Esophagus squamous epithelium (tissue), 5 donors: ENCODE measurements at regions not wholly inside any gene's neighbourhood (a gene's known extent, or its start where the extent isn't known, plus 50 kb on each side); places are given as distances from the start of the nearest gene placed in this dataset.

Experiments
- DNase-seq: peaks from one replicate; lab custom pipeline; 2025; lab: John Stamatoyannopoulos, UW
- H3K27ac ChIP-seq, 4 donors: fragments of 200-600 bp; sonication (generic); one replicate each; pipeline ENCODE4 v1.5.1; 2016 to 2019; ENCODE audit warnings: mild to moderate bottlenecking in 1 of 4
- H3K27me3 ChIP-seq, 4 donors: fragments of 200-600 bp; sonication (generic); 1 replicate in 3 of 4; 2 replicates in 1 of 4; pipeline versions ENCODE4 v1.5.1 to v1.6.0; 2017 to 2021; ENCODE audit warnings: antibody characterized with exemption in 1 of 4
- H3K36me3 ChIP-seq, 3 donors: fragments of 200-600 bp; sonication (generic); one replicate each; pipeline ENCODE4 v1.5.1; 2016 to 2019
- H3K4me1 ChIP-seq, 3 donors: fragments of 200-600 bp; sonication (generic); one replicate each; pipeline ENCODE4 v1.5.1; 2017 to 2019
- H3K4me3 ChIP-seq, 4 donors: fragments of 200-600 bp; sonication (generic); 1 replicate in 3 of 4; 2 replicates in 1 of 4; pipeline ENCODE4 v1.5.1; 2016 to 2019; ENCODE audit warnings: mild to moderate bottlenecking in 2 of 4, moderate library complexity in 1 of 4
- H3K9me3 ChIP-seq, 3 donors: fragments of 200-600 bp; sonication (generic); one replicate each; pipeline ENCODE4 v1.5.1; 2016 to 2019
- CTCF ChIP-seq, 6 experiments: fragments of 450-650 bp in 4 of 6; fragments of 200-600 bp in 2 of 6; sonication (generic) in 2 of 6; IDR thresholded peaks; one replicate each; pipeline ENCODE4 v1.5.1; 2016 to 2019; ENCODE audit warnings: antibody characterized with exemption in 6 of 6, mild to moderate bottlenecking in 4 of 6, moderate library complexity in 4 of 6
- POLR2A ChIP-seq, 4 donors: fragments of 450-650 bp; IDR thresholded peaks; one replicate each; pipeline ENCODE4 v1.6.1; 2017; ENCODE audit warnings: antibody characterized with exemption in 4 of 4, mild to moderate bottlenecking in 4 of 4, moderate library complexity in 3 of 4
- WGBS, 2 donors: methylation state at CpG; one replicate each; pipeline ENCODE4 v1.1.5; 2018; 5-methylcytosine and 5-hydroxymethylcytosine counted together
- intact Hi-C: fragments of 100-400 bp; cut with DNase I; formaldehyde crosslinking; loops from one replicate; pipeline ENCODE4 v1.15.0; 2022
- donor health status: DM: yes; HTN: yes; CAD: no.

GRCh38 chr2:21416226-21416625 is 292.5 kb downstream of the TDRD15 start:
- Histone ChIP-seq H3K27ac (no peak overlapping the region), H3K27me3 (no peaks in the 10 kb centered on the region), H3K36me3 (no peaks in the 10 kb centered on the region), H3K4me1 (no peaks in the 10 kb centered on the region), H3K4me3 (no peak overlapping the region), H3K9me3 (no peaks in the 10 kb centered on the region)
- DNase-seq, result no peak
- intact Hi-C loops, result no loop called here
- no peak for TF ChIP-seq POLR2A (IDR thresholded peaks at IDR 0.05)
- TF ChIP-seq CTCF (IDR thresholded peaks at IDR 0.05), result no peak

- H3K36me3 ChIP-seq, result no peaks in the 10 kb centered on the region
- 32 to 41% methylated on average over 4 of the region's 4 CpGs for WGBS, 2 donors
- no peak overlapping the region for H3K27ac ChIP-seq
Observed at GRCh38 chr2:21418456-21418855, 294.7 kb downstream of the TDRD15 start.

GRCh38 chr2:21420553-21421335 is 297.0 kb downstream of the TDRD15 start:
- H3K36me3 ChIP-seq, result no peaks in the 10 kb centered on the region
- no peaks in the 10 kb centered on the region for H3K27me3 ChIP-seq
- no peak for TF ChIP-seq POLR2A (IDR thresholded peaks at IDR 0.05)
- no peak for TF ChIP-seq CTCF (IDR thresholded peaks at IDR 0.05)
- no peaks in the 10 kb centered on the region for H3K9me3 ChIP-seq
- no peak for DNase-seq
- WGBS, 2 donors, result 71 to 86% methylated on average over 9 to 10 of the region's 10 CpGs
- no peak overlapping the region for H3K4me3 ChIP-seq
- intact Hi-C loops, result no loop called here
- H3K4me1 ChIP-seq, result no peaks in the 10 kb centered on the region
- H3K27ac ChIP-seq, result no peak overlapping the region

More at GRCh38 chr2:21418456-21418855, 294.7 kb downstream of the TDRD15 start:
- Histone ChIP-seq H3K4me1 (no peaks in the 10 kb centered on the region), H3K27me3 (no peaks in the 10 kb centered on the region), H3K9me3 (no peaks in the 10 kb centered on the region), H3K4me3 (no peak overlapping the region)
- DNase-seq, result no peak
- no peak for TF ChIP-seq POLR2A (IDR thresholded peaks at IDR 0.05)
- no peak for TF ChIP-seq CTCF (IDR thresholded peaks at IDR 0.05)
- intact Hi-C loops, result no loop called here

DNA sequence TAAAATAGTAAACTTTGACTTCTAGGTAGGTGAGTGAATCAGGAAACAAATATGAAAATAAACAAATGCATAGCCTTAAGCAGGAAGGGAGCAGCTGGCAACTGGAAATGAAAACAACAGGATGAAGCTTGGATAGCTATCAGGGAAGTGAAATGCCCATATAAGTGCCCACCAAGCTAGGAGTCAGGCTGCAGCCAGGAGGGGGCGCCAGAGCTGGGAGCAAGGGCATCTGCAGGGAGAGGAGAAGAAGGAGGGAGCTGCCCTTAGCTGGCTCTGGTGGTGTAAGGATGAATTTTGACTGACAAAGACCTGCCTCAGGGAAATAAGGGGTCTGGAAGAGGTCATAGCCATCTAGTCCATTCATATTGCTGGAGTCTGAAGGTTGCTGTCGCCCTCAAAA is 298.3 kb downstream of the TDRD15 start:
- Histone ChIP-seq H3K27ac (no peak overlapping the region), H3K36me3 (no peaks in the 10 kb centered on the region), H3K27me3 (no peaks in the 10 kb centered on the region), H3K9me3 (no peaks in the 10 kb centered on the region), H3K4me3 (no peak overlapping the region), H3K4me1 (no peaks in the 10 kb centered on the region)
- 38 to 59% methylated on average over 2 of the region's 2 CpGs for WGBS, 2 donors
- intact Hi-C loops, result no loop called here
- no peak for TF ChIP-seq CTCF (IDR thresholded peaks at IDR 0.05)
- TF ChIP-seq POLR2A (IDR thresholded peaks at IDR 0.05), result no peak
- no peak for DNase-seq

- no peak overlapping the region for H3K27ac ChIP-seq
- 52 to 53% methylated on average over 7 of the region's 7 CpGs for WGBS, 2 donors
Observed at GRCh38 chr2:21422724-21423522, 299.2 kb downstream of the TDRD15 start.

More at GRCh38 chr2:21422724-21423522, 299.2 kb downstream of the TDRD15 start:
- Histone ChIP-seq H3K9me3 (no peaks in the 10 kb centered on the region), H3K27me3 (no peaks in the 10 kb centered on the region), H3K36me3 (no peaks in the 10 kb centered on the region), H3K4me3 (no peak overlapping the region), H3K4me1 (no peaks in the 10 kb centered on the region)
- TF ChIP-seq POLR2A (IDR thresholded peaks at IDR 0.05) (no peak), CTCF (IDR thresholded peaks at IDR 0.05) (no peak)
- DNase-seq, result no peak
- intact Hi-C loops, result no loop called here
